Suppressor macrophage treated with lipopolysaccharide for 4 hours (primary cell): ENCODE measurements at regions not wholly inside any gene's neighbourhood (a gene's known extent, or its start where the extent isn't known, plus 50 kb on each side); places are given as distances from the start of the nearest gene placed in this dataset.
"Not testable (repeated sequence)": the region's sequence is repeated elsewhere in the genome, so short reads cannot be mapped to it uniquely, and the experiment has no call there.

Source experiments
- DNase-seq: peaks from one replicate; pipeline ENCODE4 v3.0.0-alpha.2; 2020

GRCh38 chr1:234915924-234916675 is 212.5 kb downstream of the TOMM20 start:
- DNase-seq, result no peak

GRCh38 chr1:234914606-234915290 is 213.9 kb downstream of the TOMM20 start:
- DNase-seq, result no peak

GRCh38 chr1:234913771-234914170 is 214.9 kb downstream of the TOMM20 start:
- no peak for DNase-seq

GRCh38 chr1:234913278-234913649 is 215.4 kb downstream of the TOMM20 start:
- DNase-seq, result no peak

GRCh38 chr1:234912548-234913277 is 215.9 kb downstream of the TOMM20 start:
- DNase-seq, result no peak

GRCh38 chr1:234911787-234912186 is 216.8 kb downstream of the TOMM20 start:
- DNase-seq, result no peak

- not testable (repeated sequence) for DNase-seq
Measured at GRCh38 chr1:234911136-234911535, 217.5 kb downstream of the TOMM20 start.

GRCh38 chr1:234909851-234910250 is 218.8 kb downstream of the TOMM20 start:
- no peak for DNase-seq

- no peak for DNase-seq
Measured at GRCh38 chr1:234909307-234909810, 219.3 kb downstream of the TOMM20 start.

- DNase-seq, result no peak
Measured at GRCh38 chr1:234908571-234908970, 220.1 kb downstream of the TOMM20 start.

- no peak for DNase-seq
Measured at GRCh38 chr1:234907940-234908405, 220.7 kb downstream of the TOMM20 start.

GRCh38 chr1:234907208-234907939 is 221.3 kb downstream of the TOMM20 start:
- DNase-seq, result no peak

GRCh38 chr1:234906654-234907053 is 222.0 kb downstream of the TOMM20 start:
- DNase-seq, result no peak

- DNase-seq, result no peak
Measured at GRCh38 chr1:234902774-234903547, 225.7 kb downstream of the TOMM20 start.

GRCh38 chr1:234901491-234902049 is 227.1 kb downstream of the TOMM20 start:
- no peak for DNase-seq

GRCh38 chr1:234900595-234900994 is 228.0 kb downstream of the TOMM20 start:
- no peak for DNase-seq

- no peak for DNase-seq
Measured at GRCh38 chr1:234899730-234900072, 228.9 kb downstream of the TOMM20 start.

GRCh38 chr1:234899041-234899729 is 229.5 kb downstream of the TOMM20 start:
- DNase-seq, result no peak

GRCh38 chr1:234898455-234899033 is 230.1 kb downstream of the TOMM20 start:
- no peak for DNase-seq

- no peak for DNase-seq
Measured at GRCh38 chr1:234897754-234898454, 230.7 kb downstream of the TOMM20 start.
